Neural cell (in vitro differentiated cells): ENCODE measurements at regions not wholly inside any gene's neighbourhood (a gene's known extent, or its start where the extent isn't known, plus 50 kb on each side); places are given as distances from the start of the nearest gene placed in this dataset.

Source experiments
- H2AFZ ChIP-seq: fragments of 200-600, 300-800 bp; sonication (generic), shearing (Covaris generic); 2 replicates; pipeline ENCODE4 v1.6.0; 2014; ENCODE audit warnings: low read depth, mild to moderate bottlenecking, antibody characterized with exemption, low read length, moderate library complexity
- H3F3A ChIP-seq: fragments of 200-600 bp; shearing (Covaris generic); 2 replicates; pipeline ENCODE4 v1.6.1; 2016; ENCODE audit warnings: mild to moderate bottlenecking, moderate library complexity, mixed read lengths, antibody characterized with exemption, low read length; ENCODE audit not compliant: insufficient read depth, poor library complexity, severe bottlenecking
- H3K27ac ChIP-seq: fragments of 200-600, 300-800 bp; sonication (generic), shearing (Covaris generic); 2 replicates; pipeline ENCODE4 v1.5.1; 2014; ENCODE audit warnings: mild to moderate bottlenecking, low read length, moderate library complexity
- H3K27me3 ChIP-seq: fragments of 300-800, 200-600 bp; sonication (generic), shearing (Covaris generic); 2 replicates; pipeline ENCODE4 v1.6.0; 2014; ENCODE audit warnings: mild to moderate bottlenecking, low read depth, low read length, moderate library complexity; ENCODE audit not compliant: insufficient read depth
- H3K36me3 ChIP-seq: fragments of 300-800, 200-600 bp; sonication (generic), shearing (Covaris generic); 2 replicates; pipeline ENCODE4 v1.5.1; 2014; ENCODE audit warnings: mild to moderate bottlenecking, antibody characterized with exemption, low read length, moderate library complexity; ENCODE audit not compliant: insufficient read depth
- H3K4me2 ChIP-seq: fragments of 300-800, 200-600 bp; sonication (generic), shearing (Covaris generic); 2 replicates; pipeline ENCODE4 v1.6.0; 2014; ENCODE audit warnings: mild to moderate bottlenecking, low read length
- H3K4me3 ChIP-seq: fragments of 300-800, 200-600 bp; sonication (generic), shearing (Covaris generic); 2 replicates; pipeline ENCODE4 v1.5.1; 2014; ENCODE audit warnings: mild to moderate bottlenecking, low read length, moderate library complexity
- H3K79me2 ChIP-seq: fragments of 200-600 bp; shearing (Covaris generic); replicated peaks from 2 replicates; pipeline ENCODE4 v1.6.0; 2014; ENCODE audit warnings: mild to moderate bottlenecking, low read length, moderate library complexity; ENCODE audit not compliant: insufficient read depth
- H3K9ac ChIP-seq: fragments of 300-800, 200-600 bp; sonication (generic), shearing (Covaris generic); 2 replicates; pipeline ENCODE4 v1.6.1; 2016; ENCODE audit warnings: mild to moderate bottlenecking, low read length, mixed read lengths
- H3K9me2 ChIP-seq: fragments of 200-600 bp; shearing (Covaris generic); 2 replicates; pipeline ENCODE4 v1.6.1; 2016; ENCODE audit warnings: mild to moderate bottlenecking, low read length, mixed read lengths; ENCODE audit not compliant: insufficient read depth
- H3K9me3 ChIP-seq: fragments of 200-600, 300-800 bp; sonication (generic), shearing (Covaris generic); 2 replicates; pipeline ENCODE4 v1.6.1; 2016; ENCODE audit warnings: mild to moderate bottlenecking, mixed run types, low read length, moderate library complexity, mixed read lengths
- H4K20me1 ChIP-seq: fragments of 200-600 bp; shearing (Covaris generic); 2 replicates; pipeline ENCODE4 v1.6.1; 2016; ENCODE audit warnings: mild to moderate bottlenecking, mixed run types; ENCODE audit not compliant: insufficient read depth
- CTCF ChIP-seq: fragments of 450-650 bp; IDR thresholded peaks from 2 replicates; pipeline ENCODE4 v1.5.1; 2014; ENCODE audit warnings: antibody characterized with exemption, mild to moderate bottlenecking, moderate library complexity; ENCODE audit not compliant: poor library complexity, severe bottlenecking
- EP300 ChIP-seq: fragments of 450-650 bp; conservative IDR thresholded peaks from 2 replicates; pipeline ENCODE4 v1.6.1; 2014; ENCODE audit warnings: antibody characterized with exemption, mild to moderate bottlenecking, moderate library complexity; ENCODE audit not compliant: poor library complexity, severe bottlenecking
- EZH2 ChIP-seq: fragments of 200-600, 300-800 bp; shearing (Covaris generic), sonication (generic); IDR thresholded peaks from 2 replicates; pipeline ENCODE4 v1.6.1; 2014; ENCODE audit warnings: antibody characterized with exemption, low read length, borderline replicate concordance, mild to moderate bottlenecking; ENCODE audit not compliant: insufficient read depth, poor library complexity, severe bottlenecking
- MXI1 ChIP-seq: fragments of 450-650 bp; conservative IDR thresholded peaks from 2 replicates; pipeline ENCODE4 v1.6.1; 2014; ENCODE audit warnings: antibody characterized with exemption, mild to moderate bottlenecking; ENCODE audit not compliant: poor library complexity, severe bottlenecking
- POLR2AphosphoS5 ChIP-seq: IDR thresholded peaks from 2 replicates; pipeline ENCODE4 v1.6.1; 2012
- RAD21 ChIP-seq: fragments of 450-650 bp; conservative IDR thresholded peaks from 2 replicates; pipeline ENCODE4 v1.6.1; 2014; ENCODE audit warnings: antibody characterized with exemption, mild to moderate bottlenecking, moderate library complexity
- REST ChIP-seq: IDR thresholded peaks from 2 replicates; pipeline ENCODE4 v1.6.1; 2012; ENCODE audit warnings: borderline replicate concordance
- SMC3 ChIP-seq: fragments of 450-650 bp; conservative IDR thresholded peaks from 2 replicates; pipeline ENCODE4 v1.6.1; 2014; ENCODE audit warnings: antibody characterized with exemption, mild to moderate bottlenecking, moderate library complexity; ENCODE audit not compliant: poor library complexity
- TAF1 ChIP-seq: IDR thresholded peaks from 2 replicates; pipeline ENCODE4 v1.6.1; 2012; ENCODE audit warnings: low read depth

DNA sequence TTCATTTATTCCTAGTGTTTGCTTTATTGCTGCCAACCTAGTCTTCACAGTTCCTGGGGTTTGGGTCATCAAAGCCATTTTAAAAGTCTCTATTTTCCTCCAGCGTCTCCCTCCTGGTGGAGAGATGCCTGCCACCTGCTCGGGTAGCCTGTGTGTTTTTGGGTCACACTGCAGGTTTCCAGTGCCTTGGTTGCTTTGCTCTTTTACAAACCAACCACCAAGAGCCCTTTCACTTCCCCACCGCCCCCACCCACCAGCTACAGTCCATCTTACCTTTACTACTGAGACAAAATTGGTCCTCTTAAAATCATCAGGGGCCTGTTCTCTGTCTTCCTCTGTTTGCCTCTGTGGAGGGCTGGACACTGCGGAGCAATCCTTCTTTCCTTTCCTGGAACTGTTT, 280.5 kb upstream of the GATB start:
- Histone ChIP-seq H3K9ac (no peak overlapping the region), H4K20me1 (no peaks in the 10 kb centered on the region), H3K27ac (no peak overlapping the region), H3K4me2 (no peak overlapping the region), H3F3A (no peaks in the 10 kb centered on the region), H3K9me2 (no peaks in the 10 kb centered on the region), H3K4me3 (no peak overlapping the region), H2AFZ (no peak overlapping the region), H3K9me3 (no peaks in the 10 kb centered on the region), H3K27me3 (peaks cover 10% of the 10 kb centered on the region), H3K79me2 (no peaks in the 10 kb centered on the region), H3K36me3 (no peaks in the 10 kb centered on the region)
- TF ChIP-seq TAF1: no peak
- no peak for TF ChIP-seq REST
- TF ChIP-seq MXI1: no peak
- no peak for TF ChIP-seq EP300
- TF ChIP-seq EZH2: no peak
- TF ChIP-seq POLR2AphosphoS5: no peak

DNA sequence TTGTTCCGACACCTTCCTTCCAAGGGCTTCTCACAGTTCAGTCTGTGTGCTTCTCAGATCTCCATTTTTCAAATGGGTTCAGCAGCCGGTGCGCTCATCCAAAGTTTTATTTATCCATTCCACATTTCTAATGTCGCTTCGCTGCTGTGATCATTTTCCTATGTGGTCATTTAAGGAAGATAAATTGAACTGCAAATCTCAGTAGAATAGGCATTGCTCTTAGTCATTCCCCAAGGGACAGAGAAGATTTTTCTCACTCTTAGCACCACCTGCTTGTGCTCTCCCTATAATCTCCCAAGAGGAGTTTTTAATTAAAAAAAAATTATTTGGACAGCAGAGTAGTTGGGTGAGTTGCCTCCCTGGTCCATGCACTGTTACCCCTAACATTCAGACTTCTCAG, 278.9 kb upstream of the GATB start:
- no peak overlapping the region for H3K27ac ChIP-seq
- no peaks in the 10 kb centered on the region for H3F3A ChIP-seq
- no peak for TF ChIP-seq MXI1
- no peak for TF ChIP-seq RAD21
- no peak for TF ChIP-seq REST
- no peak for TF ChIP-seq SMC3
- no peak for TF ChIP-seq CTCF
- no peak for TF ChIP-seq EP300
- TF ChIP-seq POLR2AphosphoS5: no peak
- TF ChIP-seq TAF1: no peak
- no peak for TF ChIP-seq EZH2
- no peaks in the 10 kb centered on the region for H3K9me2 ChIP-seq
- H3K36me3 ChIP-seq: no peaks in the 10 kb centered on the region
- no peak overlapping the region for H3K4me2 ChIP-seq
- no peak overlapping the region for H2AFZ ChIP-seq
- H3K9ac ChIP-seq: no peak overlapping the region
- H3K79me2 ChIP-seq: no peaks in the 10 kb centered on the region
- no peaks in the 10 kb centered on the region for H3K27me3 ChIP-seq
- no peaks in the 10 kb centered on the region for H4K20me1 ChIP-seq
- no peak overlapping the region for H3K4me3 ChIP-seq
- no peaks in the 10 kb centered on the region for H3K9me3 ChIP-seq
